A673 (cell line): ENCODE measurements at regions not wholly inside any gene's neighbourhood (a gene's known extent, or its start where the extent isn't known, plus 50 kb on each side); places are given as distances from the start of the nearest gene placed in this dataset.

Experiments used
- EZH2 ChIP-seq: fragments of 200-600 bp; sonication (generic); IDR thresholded peaks from 2 replicates; pipeline ENCODE4 v1.6.1; 2017; ENCODE audit warnings: borderline replicate concordance, low read depth, mild to moderate bottlenecking, mixed read lengths, antibody characterized with exemption, low read length; ENCODE audit not compliant: poor library complexity, severe bottlenecking
- TF ChIP-seq, protein P1 (sequence below): fragments of 300-800, 200-600 bp; sonication (generic); conservative IDR thresholded peaks from 2 replicates; pipeline ENCODE4 v1.5.1; 2017; ENCODE audit warnings: low read depth, mild to moderate bottlenecking, antibody characterized with exemption, low read length, moderate library complexity, mixed read lengths

DNA sequence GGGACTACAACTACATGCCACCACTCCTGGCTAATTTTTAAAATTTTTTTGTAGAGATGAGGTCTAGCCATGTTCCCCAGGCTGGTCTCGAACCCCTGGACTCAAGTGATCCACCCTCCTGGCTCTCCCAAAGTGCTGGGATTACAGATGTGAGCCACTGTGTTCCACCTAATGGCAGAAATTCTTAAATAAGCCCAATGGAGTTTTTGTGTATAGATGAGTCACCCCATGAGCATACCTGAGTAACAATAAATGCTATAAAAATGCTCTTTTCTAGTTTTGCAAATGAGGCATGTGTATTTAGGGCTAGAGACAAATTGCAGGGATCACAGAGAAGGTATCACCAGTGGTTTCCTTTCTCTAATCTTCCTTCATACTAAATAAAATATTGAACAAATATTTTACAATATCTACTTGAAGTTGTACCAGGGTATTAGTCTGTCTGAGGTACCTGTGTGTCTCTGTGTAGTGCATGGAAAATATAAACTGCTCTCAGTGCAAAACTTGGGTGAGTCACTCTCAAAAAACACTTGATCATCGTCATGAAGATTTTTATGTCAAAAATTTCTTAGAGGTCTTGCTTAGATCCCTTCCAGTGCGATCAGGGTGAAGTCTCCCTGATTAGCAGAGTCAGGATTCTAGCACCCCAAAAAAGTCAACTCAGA is 337.1 kb upstream of the MMADHC start:
- TF ChIP-seq, protein P1, sequence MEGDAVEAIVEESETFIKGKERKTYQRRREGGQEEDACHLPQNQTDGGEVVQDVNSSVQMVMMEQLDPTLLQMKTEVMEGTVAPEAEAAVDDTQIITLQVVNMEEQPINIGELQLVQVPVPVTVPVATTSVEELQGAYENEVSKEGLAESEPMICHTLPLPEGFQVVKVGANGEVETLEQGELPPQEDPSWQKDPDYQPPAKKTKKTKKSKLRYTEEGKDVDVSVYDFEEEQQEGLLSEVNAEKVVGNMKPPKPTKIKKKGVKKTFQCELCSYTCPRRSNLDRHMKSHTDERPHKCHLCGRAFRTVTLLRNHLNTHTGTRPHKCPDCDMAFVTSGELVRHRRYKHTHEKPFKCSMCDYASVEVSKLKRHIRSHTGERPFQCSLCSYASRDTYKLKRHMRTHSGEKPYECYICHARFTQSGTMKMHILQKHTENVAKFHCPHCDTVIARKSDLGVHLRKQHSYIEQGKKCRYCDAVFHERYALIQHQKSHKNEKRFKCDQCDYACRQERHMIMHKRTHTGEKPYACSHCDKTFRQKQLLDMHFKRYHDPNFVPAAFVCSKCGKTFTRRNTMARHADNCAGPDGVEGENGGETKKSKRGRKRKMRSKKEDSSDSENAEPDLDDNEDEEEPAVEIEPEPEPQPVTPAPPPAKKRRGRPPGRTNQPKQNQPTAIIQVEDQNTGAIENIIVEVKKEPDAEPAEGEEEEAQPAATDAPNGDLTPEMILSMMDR, result no peak
- no peak for TF ChIP-seq EZH2
